RPMI7951 (cell line): ENCODE measurements at regions not wholly inside any gene's neighbourhood (a gene's known extent, or its start where the extent isn't known, plus 50 kb on each side); places are given as distances from the start of the nearest gene placed in this dataset.
A peak's percentile ranks its signal among the peaks of the same experiment; 100 is the strongest.
"Not testable (repeated sequence)": the region's sequence is repeated elsewhere in the genome, so short reads cannot be mapped to it uniquely, and the experiment has no call there.

Experiments used
- DNase-seq: peaks from one replicate; pipeline ENCODE4 v3.0.0-alpha.2; 2012; ENCODE audit warnings: low read depth

- not testable (repeated sequence) for DNase-seq
These were observed 563.3 kb upstream of the MBL2 start for GRCh38 chr10:53335803-53336422.

- no peak for DNase-seq
These were observed 558.9 kb upstream of the MBL2 start for GRCh38 chr10:53331460-53331859.

GRCh38 chr10:53326401-53327305, 554.1 kb upstream of the MBL2 start:
- not testable (repeated sequence) for DNase-seq

- no peak for DNase-seq
These were observed 552.5 kb upstream of the MBL2 start for GRCh38 chr10:53325066-53325465.

GRCh38 chr10:53315709-53316108, 543.1 kb upstream of the MBL2 start:
- no peak for DNase-seq

GRCh38 chr10:53314876-53315275, 542.3 kb upstream of the MBL2 start:
- peak; percentile 21 for DNase-seq

GRCh38 chr10:53298443-53298842, 525.9 kb upstream of the MBL2 start:
- no peak for DNase-seq

GRCh38 chr10:53284615-53285182, 512.1 kb upstream of the MBL2 start:
- no peak for DNase-seq

GRCh38 chr10:53276797-53277196, 504.2 kb upstream of the MBL2 start:
- no peak for DNase-seq

- DNase-seq, result no peak
These were observed 496.9 kb upstream of the MBL2 start for GRCh38 chr10:53269482-53269881.

- DNase-seq, result no peak
These were observed 487.6 kb upstream of the MBL2 start for GRCh38 chr10:53260213-53260612.

GRCh38 chr10:53256623-53257022, 484.0 kb upstream of the MBL2 start:
- DNase-seq, result no peak

- no peak for DNase-seq
These were observed 483.1 kb upstream of the MBL2 start for GRCh38 chr10:53255661-53256205.

- DNase-seq, result no peak
These were observed 480.6 kb upstream of the MBL2 start for GRCh38 chr10:53253221-53253620.

- no peak for DNase-seq
These were observed 467.3 kb upstream of the MBL2 start for GRCh38 chr10:53239873-53240272.

- no peak for DNase-seq
These were observed 464.4 kb upstream of the MBL2 start for GRCh38 chr10:53236941-53237340.

GRCh38 chr10:53233749-53234148, 461.2 kb upstream of the MBL2 start:
- no peak for DNase-seq

- DNase-seq, result no peak
These were observed 458.1 kb upstream of the MBL2 start for GRCh38 chr10:53230651-53231050.

GRCh38 chr10:53223851-53224250, 451.3 kb upstream of the MBL2 start:
- no peak for DNase-seq

GRCh38 chr10:53222806-53223205, 450.2 kb upstream of the MBL2 start:
- no peak for DNase-seq

- DNase-seq, result no peak
These were observed 437.5 kb upstream of the MBL2 start for GRCh38 chr10:53209944-53210611.

GRCh38 chr10:53183733-53184132, 411.1 kb upstream of the MBL2 start:
- no peak for DNase-seq
